ENCODE measurements at regions not wholly inside any gene's neighbourhood (a gene's known extent, or its start where the extent isn't known, plus 50 kb on each side); places are given as distances from the start of the nearest gene placed in this dataset.

- DNase-seq (ENCODE audit: low spot score) (no peak), ATAC-seq (no peak)
- no peak for TF ChIP-seq FOXK1 (CRISPR knock-in tag; IDR thresholded peaks at IDR 0.05)
- no peak for TF ChIP-seq OVOL2 (CRISPR knock-in tag; IDR thresholded peaks at IDR 0.05; ENCODE audit: borderline replicate concordance)
- TF ChIP-seq TCF7 (CRISPR knock-in tag; IDR thresholded peaks at IDR 0.05; ENCODE audit: low read depth), result no peak
- TF ChIP-seq NFE2L1 (CRISPR knock-in tag; IDR thresholded peaks at IDR 0.05), result no peak
- TF ChIP-seq RELA (CRISPR knock-in tag; IDR thresholded peaks at IDR 0.05; ENCODE audit: borderline replicate concordance), result no peak
- no peak for TF ChIP-seq ATF2 (CRISPR knock-in tag; IDR thresholded peaks at IDR 0.05; ENCODE audit: borderline replicate concordance, low read depth)
- no peak for TF ChIP-seq ZMAT4 (CRISPR knock-in tag; IDR thresholded peaks at IDR 0.05)
- TF ChIP-seq MXD4 (CRISPR knock-in tag; IDR thresholded peaks at IDR 0.05; ENCODE audit: borderline replicate concordance), result no peak
- TF ChIP-seq ZNF532 (CRISPR knock-in tag; IDR thresholded peaks at IDR 0.05; ENCODE audit: borderline replicate concordance), result no peak
- Mint-ChIP-seq H3K36me3 (no peaks in the 10 kb centered on the region), H3K4me3 (no peak overlapping the region), H3K27me3 (ENCODE audit: low read depth) (peaks cover 5% of the 10 kb centered on the region; the same call in 1 of the 2 replicates), H3K9me3 (peaks cover 3% of the 10 kb centered on the region; the same call in 1 of the 2 replicates), H3K4me1 (no peaks in the 10 kb centered on the region), H3K27ac (no peak overlapping the region)
- CTCF ChIA-PET, result interaction anchor here (1.2 to 2.4 kb wide), 3 partner anchors 36 to 252 kb away, joined by 3 to 11 read pairs (median 6); no protein-coding TSS in a partner anchor
- POLR2A ChIA-PET, result interaction anchor here (0.6 kb wide), 1 partner anchor 142 kb away, joined by 3 read pairs; no protein-coding TSS in a partner anchor
Observed at GRCh38 chr15:31236184-31237042, 90.2 kb upstream of the KLF13 start.

- no peak for TF ChIP-seq EMX1 (CRISPR knock-in tag; IDR thresholded peaks at IDR 0.05)
- TF ChIP-seq USF1 (CRISPR knock-in tag; IDR thresholded peaks at IDR 0.05), result no peak
- TF ChIP-seq GTF2I (CRISPR knock-in tag; conservative IDR thresholded peaks at IDR 0.05), result no peak
- no peak for TF ChIP-seq ZNF532 (CRISPR knock-in tag; IDR thresholded peaks at IDR 0.05; ENCODE audit: borderline replicate concordance)
- no peak for TF ChIP-seq SMAD3 (CRISPR knock-in tag; IDR thresholded peaks at IDR 0.05; ENCODE audit: borderline replicate concordance)
- no peak for TF ChIP-seq PRRX2 (CRISPR knock-in tag; IDR thresholded peaks at IDR 0.05)
- no peak for TF ChIP-seq TEAD4 (CRISPR knock-in tag; IDR thresholded peaks at IDR 0.05)
- no peak for TF ChIP-seq CDX4 (CRISPR knock-in tag; IDR thresholded peaks at IDR 0.05; ENCODE audit: borderline replicate concordance)
- no peak for TF ChIP-seq USF2 (CRISPR knock-in tag; IDR thresholded peaks at IDR 0.05)
- H3K9me3 Mint-ChIP-seq, result peaks cover 3% of the 10 kb centered on the region; the same call in 1 of the 2 replicates
- H3K4me3 Mint-ChIP-seq, result no peak overlapping the region
- H3K27me3 Mint-ChIP-seq (ENCODE audit: low read depth), result peaks cover 2% of the 10 kb centered on the region; the same call in 1 of the 2 replicates
- ChIA-PET CTCF (interaction anchor here (1.2 to 2.4 kb wide), 3 partner anchors 36 to 252 kb away, joined by 3 to 11 read pairs (median 6); no protein-coding TSS in a partner anchor), POLR2A (interaction anchor here (0.6 kb wide), 1 partner anchor 141 kb away, joined by 3 read pairs; no protein-coding TSS in a partner anchor)
- H3K36me3 Mint-ChIP-seq, result no peaks in the 10 kb centered on the region
- ATAC-seq (no peak), DNase-seq (ENCODE audit: low spot score) (no peak)
- H3K27ac Mint-ChIP-seq, result no peak overlapping the region
- no peaks in the 10 kb centered on the region for H3K4me1 Mint-ChIP-seq
Observed at GRCh38 chr15:31237043-31237324, 89.7 kb upstream of the KLF13 start.

Measured in WTC11 (cell line).